ENCODE measurements at regions not wholly inside any gene's neighbourhood (a gene's known extent, or its start where the extent isn't known, plus 50 kb on each side); places are given as distances from the start of the nearest gene placed in this dataset.

DNA sequence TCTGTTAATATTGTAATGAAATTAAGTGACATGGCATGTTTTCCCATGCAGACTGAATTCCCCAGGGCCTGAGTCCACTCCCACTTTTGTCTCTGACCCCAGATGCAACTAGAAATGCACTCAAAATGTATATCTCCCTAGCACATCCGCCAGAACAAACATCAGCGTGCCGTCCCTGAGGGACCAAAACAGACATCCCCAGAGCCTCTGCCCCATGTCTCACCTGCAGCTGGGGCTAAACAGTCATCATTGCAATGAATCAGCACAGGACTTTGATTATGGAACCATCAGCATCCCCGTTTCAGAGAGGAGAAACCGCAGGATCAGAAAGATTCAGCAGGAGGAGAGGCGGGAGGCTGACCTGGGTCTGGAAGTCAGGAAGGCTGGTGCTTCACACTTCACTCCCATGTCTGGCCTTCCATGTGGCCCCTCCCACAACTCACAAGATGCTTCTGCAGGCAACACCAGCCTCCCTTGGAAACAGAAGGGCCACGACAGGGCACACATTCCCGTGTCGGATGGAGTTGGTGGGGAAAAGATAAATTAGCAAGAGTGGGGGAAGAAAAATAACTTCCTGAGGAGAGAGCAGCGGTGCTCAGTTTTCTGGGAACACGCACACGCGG, 130.6 kb upstream of the VSTM2B start:
- CTCF ChIA-PET (ENCODE audit: partially characterized antibody), result interaction anchor here (1.0 to 3.7 kb wide), 8 partner anchors 8 to 128 kb away, joined by 3 to 28 read pairs (median 6); no protein-coding TSS in a partner anchor
- H4K5ac ChIP-seq (ENCODE audit: insufficient read length, low read depth, low read length), result no peak overlapping the region
- no peak overlapping the region for H3K27ac ChIP-seq (ENCODE audit: low read depth, low read length)
- no peak for TF ChIP-seq GTF2F1 (IDR thresholded peaks at IDR 0.05; ENCODE audit: borderline replicate concordance, low read depth, low read length)

More for the DNA sequence above, 130.6 kb upstream of the VSTM2B start:
- POLR2A ChIA-PET (ENCODE audit: partially characterized antibody), result no interaction called here
- Histone ChIP-seq H2BK20ac (ENCODE audit: low read length) (no peak overlapping the region), H3K56ac (replicated peaks; ENCODE audit: insufficient read length, low read depth, low read length) (no peak overlapping the region), H3K9me3 (ENCODE audit: insufficient read depth in 2 of 2, low read depth in 1 of 2, low read length in 1 of 2) (peaks cover 9 to 10% of the 10 kb centered on the region in 2 experiments; a peak in 2 of 4 replicates), H3K36me3 (ENCODE audit: control insufficient read depth in 2 of 4, insufficient read depth in 4 of 4, low read length in 3 of 4) (no peaks in the 10 kb centered on the region), H3K79me1 (ENCODE audit: low read depth, low read length) (no peaks in the 10 kb centered on the region), H3K27me3 (replicated peaks in 1 of 4; ENCODE audit: control insufficient read depth in 3 of 4, extremely low read depth in 1 of 4, insufficient read depth in 3 of 4, low read length in 3 of 4) (no peaks in the 10 kb centered on the region; a peak in 1 of 7 replicates), H2BK12ac (ENCODE audit: low read depth, low read length) (0 out of 2 replicates have a peak overlapping the region, but pooled peaks have one; percentile 9), H4K91ac (replicated peaks; ENCODE audit: insufficient read length, low read length) (no peak overlapping the region), H3K4me1 (replicated peaks in 1 of 4; ENCODE audit: control insufficient read depth in 3 of 4, insufficient read depth in 4 of 4, low read length in 3 of 4) (peaks cover 0 to 10% (median 4%) of the 10 kb centered on the region in 4 experiments; a peak in 5 of 7 replicates), H3K18ac (ENCODE audit: extremely low read depth, low read length) (no peak overlapping the region), H3K79me2 (ENCODE audit: control insufficient read depth in 1 of 2, insufficient read depth in 2 of 2, low read length in 2 of 2) (no peaks in the 10 kb centered on the region), H3K23ac (ENCODE audit: insufficient read length) (no peak overlapping the region), H3K4ac (replicated peaks; ENCODE audit: insufficient read length, low read depth, low read length) (no peak overlapping the region), H3K14ac (ENCODE audit: insufficient read length) (no peak overlapping the region), H2AFZ (ENCODE audit: low read length) (no peak overlapping the region), H3K9ac (replicated peaks in 1 of 4; ENCODE audit: extremely low read depth in 1 of 4, low read depth in 3 of 4, low read length in 3 of 4) (no peak overlapping the region; a peak in 1 of 7 replicates), H4K8ac (ENCODE audit: extremely low read depth, insufficient read depth, low read length) (no peak overlapping the region), H2BK15ac (ENCODE audit: low read length) (peak overlapping the region; percentile 81; the same call in 1 of the 2 replicates), H2AK5ac (ENCODE audit: low read depth, low read length) (no peak overlapping the region), H3K4me2 (ENCODE audit: insufficient read depth in 1 of 2, low read depth in 2 of 2, low read length in 2 of 2) (no peak overlapping the region), H2BK120ac (replicated peaks; ENCODE audit: low read depth, low read length) (no peak overlapping the region), H3K4me3 (ENCODE audit: extremely low read depth in 1 of 4, insufficient read depth in 2 of 4, low read depth in 3 of 4, low read length in 4 of 4) (no peak overlapping the region), H4K20me1 (replicated peaks in 1 of 2; ENCODE audit: control insufficient read depth in 1 of 2, insufficient read depth in 2 of 2, low read length in 2 of 2) (peaks cover 0 to 3% of the 10 kb centered on the region in 2 experiments), H3K23me2 (ENCODE audit: low read depth, low read length) (no peaks in the 10 kb centered on the region; the same call in none of the 2 replicates), H2BK5ac (ENCODE audit: low read depth, low read length) (no peak overlapping the region)
- no peak for DNase-seq (ENCODE audit: low read depth in 1 of 2, low spot score in 2 of 2)
- no peak for FAIRE-seq
- WGBS, 2 experiments (ENCODE audit: extremely low coverage in 1 of 2, insufficient coverage in 1 of 2, insufficient read length in 1 of 2, insufficient replicate concordance in 2 of 2, low coverage in 1 of 2, low lambda C conversion rate in 2 of 2, missing lambda C conversion rate in 1 of 2), result 77% methylated on average over 12 of the region's 13 CpGs; no CpG with 5 or more reads in 1 of the 2 experiments
